NB4 (cell line): ENCODE measurements at regions not wholly inside any gene's neighbourhood (a gene's known extent, or its start where the extent isn't known, plus 50 kb on each side); places are given as distances from the start of the nearest gene placed in this dataset.

Source experiments
- POLR2A ChIP-seq: IDR thresholded peaks from 2 replicates; pipeline ENCODE4 v1.6.1; 2011; ENCODE audit warnings: mild to moderate bottlenecking; ENCODE audit not compliant: insufficient read length; ENCODE audit errors: extremely low read depth
- TF ChIP-seq, protein P1 (sequence below): IDR thresholded peaks from one replicate; pipeline ENCODE4 v1.5.1; 2012; ENCODE audit warnings: low read depth, low read length
- TF ChIP-seq, protein P2 (sequence below): IDR thresholded peaks from 2 replicates; pipeline ENCODE4 v1.6.1; 2011; ENCODE audit warnings: low read depth, low read length

DNA sequence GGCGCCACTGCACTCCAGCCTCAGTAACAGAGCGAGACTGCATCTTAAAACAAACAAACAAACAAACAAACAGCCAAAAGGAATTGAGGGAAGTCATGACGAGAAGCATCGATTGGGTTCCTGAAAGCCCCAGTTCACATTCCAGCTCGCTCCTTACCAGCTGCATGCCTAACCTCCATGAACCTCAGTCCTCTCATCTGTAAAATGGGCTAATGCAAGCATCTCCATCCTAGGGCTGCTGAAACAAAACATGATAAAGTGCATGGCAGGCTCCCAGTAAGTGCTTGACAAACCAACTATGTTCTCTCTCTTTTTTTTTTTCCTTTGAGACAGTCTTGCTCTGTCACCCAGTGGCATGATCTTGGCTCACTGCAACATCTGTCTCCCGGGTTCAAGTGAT is 79.7 kb upstream of the DISP3 start:
- TF ChIP-seq, protein P1, sequence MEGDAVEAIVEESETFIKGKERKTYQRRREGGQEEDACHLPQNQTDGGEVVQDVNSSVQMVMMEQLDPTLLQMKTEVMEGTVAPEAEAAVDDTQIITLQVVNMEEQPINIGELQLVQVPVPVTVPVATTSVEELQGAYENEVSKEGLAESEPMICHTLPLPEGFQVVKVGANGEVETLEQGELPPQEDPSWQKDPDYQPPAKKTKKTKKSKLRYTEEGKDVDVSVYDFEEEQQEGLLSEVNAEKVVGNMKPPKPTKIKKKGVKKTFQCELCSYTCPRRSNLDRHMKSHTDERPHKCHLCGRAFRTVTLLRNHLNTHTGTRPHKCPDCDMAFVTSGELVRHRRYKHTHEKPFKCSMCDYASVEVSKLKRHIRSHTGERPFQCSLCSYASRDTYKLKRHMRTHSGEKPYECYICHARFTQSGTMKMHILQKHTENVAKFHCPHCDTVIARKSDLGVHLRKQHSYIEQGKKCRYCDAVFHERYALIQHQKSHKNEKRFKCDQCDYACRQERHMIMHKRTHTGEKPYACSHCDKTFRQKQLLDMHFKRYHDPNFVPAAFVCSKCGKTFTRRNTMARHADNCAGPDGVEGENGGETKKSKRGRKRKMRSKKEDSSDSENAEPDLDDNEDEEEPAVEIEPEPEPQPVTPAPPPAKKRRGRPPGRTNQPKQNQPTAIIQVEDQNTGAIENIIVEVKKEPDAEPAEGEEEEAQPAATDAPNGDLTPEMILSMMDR, result no peak
- TF ChIP-seq POLR2A, result no peak
- TF ChIP-seq, protein P2, sequence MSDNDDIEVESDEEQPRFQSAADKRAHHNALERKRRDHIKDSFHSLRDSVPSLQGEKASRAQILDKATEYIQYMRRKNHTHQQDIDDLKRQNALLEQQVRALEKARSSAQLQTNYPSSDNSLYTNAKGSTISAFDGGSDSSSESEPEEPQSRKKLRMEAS, result no peak
